ENCODE measurements at regions not wholly inside any gene's neighbourhood (a gene's known extent, or its start where the extent isn't known, plus 50 kb on each side); places are given as distances from the start of the nearest gene placed in this dataset.
"Not testable (repeated sequence)": the region's sequence is repeated elsewhere in the genome, so short reads cannot be mapped to it uniquely, and the experiment has no call there.

DNA sequence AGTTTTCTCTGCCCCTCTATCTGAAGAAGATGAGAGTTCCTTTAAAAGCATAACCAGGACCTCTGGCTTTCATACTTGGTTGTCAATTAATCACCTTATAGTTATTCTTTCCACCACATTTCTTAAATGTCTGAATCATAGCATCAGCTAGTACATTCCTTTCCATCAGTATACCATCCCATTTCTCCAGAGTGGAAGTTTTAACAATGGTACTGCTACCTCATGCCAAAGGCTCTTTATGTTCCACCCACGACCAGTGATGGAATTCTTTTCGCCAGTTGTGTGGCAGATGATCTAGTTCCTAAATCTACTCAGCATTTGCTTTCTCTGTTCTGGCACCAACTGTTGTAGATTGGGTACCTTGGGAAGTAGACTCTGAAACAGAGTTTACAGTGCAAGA, 379.8 kb downstream of the ZNF674 start:
- no peaks in the 10 kb centered on the region for H3K36me3 ChIP-seq (ENCODE audit: control insufficient read depth in 1 of 2, insufficient read depth in 2 of 2, low read length in 2 of 2)
- H3K27ac ChIP-seq (ENCODE audit: low read depth, low read length), result no peak overlapping the region
- H3K9me3 ChIP-seq (ENCODE audit: control insufficient read depth in 1 of 2, low read length in 2 of 2), result no peaks in the 10 kb centered on the region
- no peaks in the 10 kb centered on the region for H3K4me1 ChIP-seq (ENCODE audit: control insufficient read depth in 1 of 2, insufficient read depth in 2 of 2, low read length in 2 of 2)
- H3K4me3 ChIP-seq (ENCODE audit: low read depth in 1 of 2, low read length in 2 of 2), result no peak overlapping the region
- H3K9ac ChIP-seq (ENCODE audit: low read depth in 1 of 2, low read length in 2 of 2), result no peak overlapping the region
- no peaks in the 10 kb centered on the region for H3K27me3 ChIP-seq (ENCODE audit: control insufficient read depth in 1 of 2, insufficient read depth in 2 of 2, low read length in 2 of 2)

DNA sequence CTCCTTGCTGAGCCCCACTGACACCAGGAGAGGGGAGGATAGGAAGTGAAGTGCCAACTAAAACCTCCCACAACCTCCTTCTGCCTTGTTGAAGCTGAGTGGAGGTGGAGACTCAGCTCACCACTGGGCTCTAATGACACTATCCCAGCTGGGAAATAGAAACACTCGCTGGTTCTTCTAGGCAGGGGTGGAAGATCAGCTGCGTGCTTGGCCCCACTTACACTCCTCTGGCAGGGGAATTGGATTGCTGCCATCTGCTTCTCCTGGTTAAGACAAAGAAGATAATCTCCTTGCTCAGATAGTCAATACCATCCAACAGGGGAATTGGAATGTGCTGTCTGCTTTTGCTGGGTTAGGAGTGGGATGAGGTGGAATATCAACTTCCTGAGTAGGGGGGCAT, 392.5 kb downstream of the ZNF674 start:
- H3K27me3 ChIP-seq (ENCODE audit: control insufficient read depth in 1 of 2, insufficient read depth in 2 of 2, low read length in 2 of 2), result no peaks in the 10 kb centered on the region
- no peak overlapping the region for H3K9ac ChIP-seq (ENCODE audit: low read depth in 1 of 2, low read length in 2 of 2)
- H3K4me1 ChIP-seq (ENCODE audit: control insufficient read depth in 1 of 2, insufficient read depth in 2 of 2, low read length in 2 of 2), result no peaks in the 10 kb centered on the region
- no peaks in the 10 kb centered on the region for H3K36me3 ChIP-seq (ENCODE audit: control insufficient read depth in 1 of 2, insufficient read depth in 2 of 2, low read length in 2 of 2)
- no peaks in the 10 kb centered on the region for H3K9me3 ChIP-seq (ENCODE audit: control insufficient read depth in 1 of 2, low read length in 2 of 2)
- no peak overlapping the region for H3K4me3 ChIP-seq (ENCODE audit: low read depth in 1 of 2, low read length in 2 of 2)
- no peak overlapping the region for H3K27ac ChIP-seq (ENCODE audit: low read depth, low read length)

DNA sequence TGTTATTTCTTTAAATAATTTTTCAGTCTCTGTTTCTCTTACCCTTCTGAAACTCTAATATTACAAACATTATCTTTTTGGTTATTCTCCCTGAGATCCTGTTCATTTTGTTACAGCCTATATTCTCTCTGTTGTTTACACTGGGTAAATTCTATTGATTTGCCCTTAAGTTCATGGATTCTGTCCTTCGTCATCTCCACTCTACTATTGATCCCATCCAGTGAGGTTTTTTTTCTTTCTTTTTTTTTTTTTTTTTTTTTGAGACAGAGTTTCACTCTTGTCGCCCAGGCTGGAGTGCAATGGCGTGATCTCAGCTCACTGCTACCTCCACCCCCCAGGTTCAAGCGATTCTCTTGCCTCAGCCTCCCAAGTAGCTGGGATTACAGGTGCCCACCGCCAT, 393.9 kb downstream of the ZNF674 start:
- H3K4me1 ChIP-seq (ENCODE audit: control insufficient read depth in 1 of 2, insufficient read depth in 2 of 2, low read length in 2 of 2); H3K27ac ChIP-seq (ENCODE audit: low read depth, low read length); H3K9me3 ChIP-seq (ENCODE audit: control insufficient read depth in 1 of 2, low read length in 2 of 2); H3K27me3 ChIP-seq (ENCODE audit: control insufficient read depth in 1 of 2, insufficient read depth in 2 of 2, low read length in 2 of 2); H3K4me3 ChIP-seq (ENCODE audit: low read depth in 1 of 2, low read length in 2 of 2); H3K9ac ChIP-seq (ENCODE audit: low read depth in 1 of 2, low read length in 2 of 2); H3K36me3 ChIP-seq (ENCODE audit: control insufficient read depth in 1 of 2, insufficient read depth in 2 of 2, low read length in 2 of 2): not testable (repeated sequence)

DNA sequence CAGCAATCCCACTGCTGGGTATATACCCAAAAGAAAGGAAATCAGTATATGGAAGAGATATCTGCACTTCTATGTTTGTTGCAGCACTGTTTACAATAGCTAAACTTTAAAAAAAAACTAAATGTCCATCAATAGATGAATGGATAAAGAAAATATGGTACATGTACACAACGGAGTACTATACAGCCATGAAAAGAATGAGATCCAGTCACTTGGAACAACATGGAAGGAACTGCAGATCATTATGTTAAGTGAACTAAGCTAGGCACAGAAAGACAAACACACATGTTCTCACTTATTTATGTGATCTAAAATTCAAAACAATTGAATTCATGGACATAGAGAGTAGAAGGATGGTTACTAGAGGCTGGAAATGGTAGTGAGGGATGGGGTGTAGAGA, 400.7 kb downstream of the ZNF674 start:
- H3K27ac ChIP-seq (ENCODE audit: low read depth, low read length), result no peak overlapping the region
- no peak overlapping the region for H3K4me3 ChIP-seq (ENCODE audit: low read depth in 1 of 2, low read length in 2 of 2)
- H3K27me3 ChIP-seq (ENCODE audit: control insufficient read depth in 1 of 2, insufficient read depth in 2 of 2, low read length in 2 of 2), result no peaks in the 10 kb centered on the region
- no peaks in the 10 kb centered on the region for H3K9me3 ChIP-seq (ENCODE audit: control insufficient read depth in 1 of 2, low read length in 2 of 2)
- H3K9ac ChIP-seq (ENCODE audit: low read depth in 1 of 2, low read length in 2 of 2), result no peak overlapping the region
- H3K36me3 ChIP-seq (ENCODE audit: control insufficient read depth in 1 of 2, insufficient read depth in 2 of 2, low read length in 2 of 2), result no peaks in the 10 kb centered on the region
- no peaks in the 10 kb centered on the region for H3K4me1 ChIP-seq (ENCODE audit: control insufficient read depth in 1 of 2, insufficient read depth in 2 of 2, low read length in 2 of 2)

DNA sequence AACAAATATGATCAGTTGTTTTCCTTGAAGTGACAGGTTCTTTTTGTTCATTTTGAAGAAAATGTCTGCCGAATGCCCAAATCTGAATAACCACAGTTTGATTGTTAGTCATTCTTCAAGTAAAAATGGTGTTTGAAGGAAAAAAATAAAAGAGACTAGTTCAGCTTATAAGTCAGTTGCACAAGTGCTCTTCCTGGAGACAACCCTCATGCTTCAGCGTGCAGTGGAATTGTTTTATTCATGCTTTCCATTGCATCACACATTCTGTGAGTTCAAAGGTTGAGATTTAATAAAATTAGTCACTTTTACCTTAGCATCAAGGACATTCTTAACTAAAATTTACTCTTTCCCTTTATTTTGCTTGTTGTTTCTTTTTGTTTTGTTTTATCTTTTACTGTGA, 404.9 kb downstream of the ZNF674 start:
- H3K9ac ChIP-seq (ENCODE audit: low read depth in 1 of 2, low read length in 2 of 2), result no peak overlapping the region
- H3K9me3 ChIP-seq (ENCODE audit: control insufficient read depth in 1 of 2, low read length in 2 of 2), result no peaks in the 10 kb centered on the region
- H3K4me3 ChIP-seq (ENCODE audit: low read depth in 1 of 2, low read length in 2 of 2), result no peak overlapping the region
- H3K4me1 ChIP-seq (ENCODE audit: control insufficient read depth in 1 of 2, insufficient read depth in 2 of 2, low read length in 2 of 2), result no peaks in the 10 kb centered on the region
- H3K27me3 ChIP-seq (ENCODE audit: control insufficient read depth in 1 of 2, insufficient read depth in 2 of 2, low read length in 2 of 2), result no peaks in the 10 kb centered on the region
- H3K36me3 ChIP-seq (ENCODE audit: control insufficient read depth in 1 of 2, insufficient read depth in 2 of 2, low read length in 2 of 2), result no peaks in the 10 kb centered on the region
- H3K27ac ChIP-seq (ENCODE audit: low read depth, low read length), result no peak overlapping the region

DNA sequence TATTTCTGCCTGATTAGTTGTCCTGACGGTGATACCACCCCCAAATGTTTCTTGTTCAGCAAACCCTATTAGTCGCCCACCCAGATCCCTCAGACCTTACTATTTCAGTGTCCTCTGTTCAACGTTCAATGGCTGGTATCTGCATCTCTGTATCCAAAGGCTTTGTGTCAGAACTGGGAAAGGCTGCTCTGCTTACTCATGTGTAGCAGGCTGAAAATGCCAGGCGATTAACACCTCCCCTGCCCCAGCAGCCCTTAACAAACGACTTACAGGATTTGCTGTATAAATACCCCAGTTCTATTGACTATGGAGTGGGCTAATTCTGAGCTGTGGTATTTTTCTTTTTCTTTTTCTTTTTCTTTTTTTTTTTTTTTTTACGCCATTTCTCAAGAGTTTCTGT, 415.0 kb downstream of the ZNF674 start:
- Histone ChIP-seq H3K9me3 (ENCODE audit: control insufficient read depth in 1 of 2, low read length in 2 of 2) (no peaks in the 10 kb centered on the region), H3K4me3 (ENCODE audit: low read depth in 1 of 2, low read length in 2 of 2) (no peak overlapping the region), H3K9ac (ENCODE audit: low read depth in 1 of 2, low read length in 2 of 2) (no peak overlapping the region), H3K4me1 (ENCODE audit: control insufficient read depth in 1 of 2, insufficient read depth in 2 of 2, low read length in 2 of 2) (no peaks in the 10 kb centered on the region), H3K36me3 (ENCODE audit: control insufficient read depth in 1 of 2, insufficient read depth in 2 of 2, low read length in 2 of 2) (no peaks in the 10 kb centered on the region), H3K27ac (ENCODE audit: low read depth, low read length) (no peak overlapping the region), H3K27me3 (ENCODE audit: control insufficient read depth in 1 of 2, insufficient read depth in 2 of 2, low read length in 2 of 2) (no peaks in the 10 kb centered on the region)

DNA sequence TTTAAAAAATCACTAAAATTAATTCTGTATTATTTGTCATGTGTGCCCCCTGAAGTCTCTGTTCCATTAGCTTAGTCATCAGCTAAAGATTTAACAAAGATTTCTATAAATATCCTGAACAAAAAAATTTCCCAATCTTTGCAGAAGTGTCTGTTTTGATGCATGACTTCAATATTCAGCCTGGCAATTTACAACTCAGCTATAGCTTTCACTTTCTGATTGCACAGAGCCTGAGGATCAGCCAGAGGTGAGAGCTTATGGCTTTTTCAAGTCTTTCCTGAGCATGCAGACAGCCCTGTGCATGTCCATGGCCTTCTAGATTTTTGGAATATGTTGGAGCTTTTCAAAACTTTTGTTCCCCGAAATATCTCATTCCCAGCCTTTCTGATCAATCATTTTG, 420.1 kb downstream of the ZNF674 start:
- Histone ChIP-seq H3K36me3 (ENCODE audit: control insufficient read depth in 1 of 2, insufficient read depth in 2 of 2, low read length in 2 of 2) (no peaks in the 10 kb centered on the region), H3K9ac (ENCODE audit: low read depth in 1 of 2, low read length in 2 of 2) (no peak overlapping the region), H3K27me3 (ENCODE audit: control insufficient read depth in 1 of 2, insufficient read depth in 2 of 2, low read length in 2 of 2) (no peaks in the 10 kb centered on the region), H3K9me3 (ENCODE audit: control insufficient read depth in 1 of 2, low read length in 2 of 2) (no peaks in the 10 kb centered on the region), H3K4me1 (ENCODE audit: control insufficient read depth in 1 of 2, insufficient read depth in 2 of 2, low read length in 2 of 2) (no peaks in the 10 kb centered on the region), H3K27ac (ENCODE audit: low read depth, low read length) (no peak overlapping the region), H3K4me3 (ENCODE audit: low read depth in 1 of 2, low read length in 2 of 2) (no peak overlapping the region)

DNA sequence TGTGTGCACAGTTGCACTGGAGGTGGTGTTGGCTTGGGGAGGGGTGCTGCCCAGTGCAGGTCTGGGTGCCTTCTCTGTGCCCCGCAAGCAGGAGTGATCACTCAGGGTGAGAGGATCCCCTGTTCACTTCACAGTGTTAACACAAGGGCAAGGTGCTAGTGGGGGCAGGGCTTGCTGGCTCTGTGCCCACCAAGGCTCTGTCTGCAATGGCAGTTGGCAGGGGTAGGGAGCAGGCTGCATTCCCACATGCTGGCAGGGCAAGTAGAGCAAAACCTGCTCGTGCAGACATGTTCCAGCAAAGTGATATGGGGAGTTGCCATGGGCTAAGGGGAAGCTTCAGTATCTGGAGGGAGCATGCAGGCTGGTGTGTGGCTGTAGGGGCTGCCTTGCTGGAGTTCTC, 428.0 kb downstream of the ZNF674 start:
- Histone ChIP-seq H3K9me3 (ENCODE audit: control insufficient read depth in 1 of 2, low read length in 2 of 2) (no peaks in the 10 kb centered on the region), H3K27ac (ENCODE audit: low read depth, low read length) (no peak overlapping the region), H3K36me3 (ENCODE audit: control insufficient read depth in 1 of 2, insufficient read depth in 2 of 2, low read length in 2 of 2) (no peaks in the 10 kb centered on the region)

DNA sequence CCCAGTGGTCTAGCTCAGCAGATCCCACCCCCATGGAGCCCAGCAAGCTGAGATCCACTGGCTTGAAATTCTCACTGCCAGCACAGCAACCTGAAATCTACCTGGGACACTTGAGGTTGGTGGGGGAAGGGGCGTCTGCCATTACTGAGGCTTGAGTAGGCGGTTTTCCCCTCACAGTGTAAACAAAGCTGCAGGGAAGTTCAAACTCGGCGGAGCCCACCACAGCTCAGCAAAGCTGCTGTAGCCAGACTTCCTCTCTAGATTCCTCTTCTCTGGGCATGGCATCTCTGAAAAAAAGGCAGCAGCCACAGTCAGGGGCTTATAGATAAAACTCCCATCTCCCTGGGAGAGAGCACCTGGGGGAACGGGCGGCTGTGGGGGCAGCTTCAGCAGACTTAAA, 457.9 kb downstream of the ZNF674 start:
- not testable (repeated sequence) for H3K4me3 ChIP-seq (ENCODE audit: low read depth in 1 of 2, low read length in 2 of 2); H3K27me3 ChIP-seq (ENCODE audit: control insufficient read depth in 1 of 2, insufficient read depth in 2 of 2, low read length in 2 of 2); H3K9me3 ChIP-seq (ENCODE audit: control insufficient read depth in 1 of 2, low read length in 2 of 2); H3K9ac ChIP-seq (ENCODE audit: low read depth in 1 of 2, low read length in 2 of 2); H3K27ac ChIP-seq (ENCODE audit: low read depth, low read length); H3K4me1 ChIP-seq (ENCODE audit: control insufficient read depth in 1 of 2, insufficient read depth in 2 of 2, low read length in 2 of 2); H3K36me3 ChIP-seq (ENCODE audit: control insufficient read depth in 1 of 2, insufficient read depth in 2 of 2, low read length in 2 of 2)

More for the DNA sequence above, 428.0 kb downstream of the ZNF674 start:
- H3K27me3 ChIP-seq (ENCODE audit: control insufficient read depth in 1 of 2, insufficient read depth in 2 of 2, low read length in 2 of 2), result no peaks in the 10 kb centered on the region
- no peaks in the 10 kb centered on the region for H3K4me1 ChIP-seq (ENCODE audit: control insufficient read depth in 1 of 2, insufficient read depth in 2 of 2, low read length in 2 of 2)
- H3K9ac ChIP-seq (ENCODE audit: low read depth in 1 of 2, low read length in 2 of 2), result no peak overlapping the region
- H3K4me3 ChIP-seq (ENCODE audit: low read depth in 1 of 2, low read length in 2 of 2), result no peak overlapping the region

DNA sequence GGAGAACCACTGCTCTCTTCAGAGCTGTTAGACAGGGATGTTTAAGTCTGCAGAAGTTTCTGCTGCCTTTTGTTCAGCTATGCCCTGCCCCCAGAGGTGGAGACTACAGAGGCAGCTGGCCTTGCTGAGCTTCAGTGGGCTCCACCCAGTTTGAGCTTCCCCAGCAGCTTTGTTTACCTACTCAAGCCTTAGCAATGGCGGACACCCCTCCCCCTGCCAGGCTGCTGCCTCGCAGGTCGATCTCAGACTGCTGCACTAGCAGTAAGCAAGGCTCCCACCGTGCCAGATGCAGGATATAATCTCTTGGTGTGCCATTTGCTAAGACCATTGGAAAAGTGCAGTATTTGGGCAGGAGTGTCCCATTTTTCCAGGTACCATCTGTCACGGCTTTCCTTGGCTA, 465.1 kb downstream of the ZNF674 start:
- not testable (repeated sequence) for H3K27ac ChIP-seq (ENCODE audit: low read depth, low read length); H3K27me3 ChIP-seq (ENCODE audit: control insufficient read depth in 1 of 2, insufficient read depth in 2 of 2, low read length in 2 of 2); H3K4me1 ChIP-seq (ENCODE audit: control insufficient read depth in 1 of 2, insufficient read depth in 2 of 2, low read length in 2 of 2); H3K36me3 ChIP-seq (ENCODE audit: control insufficient read depth in 1 of 2, insufficient read depth in 2 of 2, low read length in 2 of 2); H3K4me3 ChIP-seq (ENCODE audit: low read depth in 1 of 2, low read length in 2 of 2); H3K9me3 ChIP-seq (ENCODE audit: control insufficient read depth in 1 of 2, low read length in 2 of 2); H3K9ac ChIP-seq (ENCODE audit: low read depth in 1 of 2, low read length in 2 of 2)

DNA sequence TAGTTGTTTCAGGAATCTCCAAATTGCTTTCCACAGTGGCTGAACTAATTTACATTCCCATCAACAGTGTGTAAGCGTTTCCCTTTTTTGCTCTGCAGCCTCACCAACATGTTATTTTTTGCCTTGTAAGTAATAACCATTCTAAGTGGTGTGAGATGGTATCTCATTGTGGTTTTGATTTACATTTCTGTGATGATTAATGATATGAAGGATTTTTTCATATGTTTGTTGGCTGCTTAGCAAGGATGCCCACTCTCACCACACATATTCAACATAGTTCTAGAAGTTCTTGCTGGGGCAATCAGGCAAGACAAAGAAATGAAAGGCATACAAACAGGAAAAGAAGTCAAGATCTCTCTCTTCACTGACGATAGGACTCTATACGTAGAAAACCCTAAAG, 472.4 kb downstream of the ZNF674 start:
- no peak overlapping the region for H3K9ac ChIP-seq (ENCODE audit: low read depth in 1 of 2, low read length in 2 of 2)
- H3K4me1 ChIP-seq (ENCODE audit: control insufficient read depth in 1 of 2, insufficient read depth in 2 of 2, low read length in 2 of 2), result no peaks in the 10 kb centered on the region
- H3K36me3 ChIP-seq (ENCODE audit: control insufficient read depth in 1 of 2, insufficient read depth in 2 of 2, low read length in 2 of 2), result no peaks in the 10 kb centered on the region
- H3K4me3 ChIP-seq (ENCODE audit: low read depth in 1 of 2, low read length in 2 of 2), result no peak overlapping the region
- H3K9me3 ChIP-seq (ENCODE audit: control insufficient read depth in 1 of 2, low read length in 2 of 2), result no peaks in the 10 kb centered on the region
- no peak overlapping the region for H3K27ac ChIP-seq (ENCODE audit: low read depth, low read length)
- no peaks in the 10 kb centered on the region for H3K27me3 ChIP-seq (ENCODE audit: control insufficient read depth in 1 of 2, insufficient read depth in 2 of 2, low read length in 2 of 2)
